ENCODE measurements at regions not wholly inside any gene's neighbourhood (a gene's known extent, or its start where the extent isn't known, plus 50 kb on each side); places are given as distances from the start of the nearest gene placed in this dataset.
A peak's percentile ranks its signal among the peaks of the same experiment; 100 is the strongest.

DNA sequence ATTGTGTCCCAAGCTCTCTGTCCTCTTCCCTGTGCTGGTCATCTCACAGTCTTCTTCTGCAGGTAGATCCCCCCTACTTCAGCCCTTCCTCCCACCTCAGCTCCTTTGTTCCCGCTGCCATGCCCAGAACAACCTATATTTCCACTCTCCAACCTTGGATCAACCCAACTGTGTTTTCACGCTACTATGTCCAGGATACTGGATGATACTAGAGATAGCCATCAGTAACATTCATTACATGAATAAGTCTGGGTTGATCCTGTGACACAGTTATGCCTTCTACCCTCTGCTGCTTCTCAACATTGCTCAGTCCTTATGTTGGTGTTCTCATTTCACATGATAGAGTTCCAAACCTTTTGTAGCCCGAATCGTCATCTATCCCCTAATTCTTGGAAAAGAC lies 286.4 kb downstream of the ZEB1 start:
- Histone ChIP-seq H3K27me3 (ENCODE audit: low read length) (no peaks in the 10 kb centered on the region), H3F3A (ENCODE audit: low read length, unreplicated experiment) (no peaks in the 10 kb centered on the region), H3K4me3 (ENCODE audit: low read length) (no peak overlapping the region), H3K9me2 (replicated peaks; ENCODE audit: low read length) (no peaks in the 10 kb centered on the region), H2AFZ (ENCODE audit: low read length) (no peak overlapping the region), H3K4me2 (ENCODE audit: low read length) (no peak overlapping the region), H3K27ac (ENCODE audit: low read length) (no peak overlapping the region), H3K9me3 (ENCODE audit: low read length) (no peaks in the 10 kb centered on the region), H3K36me3 (ENCODE audit: low read depth, low read length) (no peaks in the 10 kb centered on the region), H3K79me2 (ENCODE audit: low read length) (no peaks in the 10 kb centered on the region), H3K4me1 (ENCODE audit: insufficient read depth, low read length) (peaks cover 6% of the 10 kb centered on the region; the same call in 1 of the 2 replicates), H3K9ac (ENCODE audit: low read length) (no peak overlapping the region), H4K20me1 (ENCODE audit: low read length) (no peaks in the 10 kb centered on the region)
- no TSS peak for BruUV-seq (replicated peaks)
- TF ChIP-seq EZH2 (IDR thresholded peaks at IDR 0.05; ENCODE audit: low read length, unreplicated experiment) (no peak), EZH2phosphoT487 (IDR thresholded peaks at IDR 0.05; ENCODE audit: borderline replicate concordance, low read length) (no peak), CTCF (conservative IDR thresholded peaks at IDR 0.05; ENCODE audit: low read depth, low read length) (no peak)
- CTCF ChIA-PET, result no interaction called here
- no peak for ATAC-seq
- POLR2A ChIA-PET (ENCODE audit: unreplicated experiment), result no interaction called here
- no peak for DNase-seq
- intact Hi-C loops (cut with micrococcal nuclease), result no loop called here

GRCh38 chr10:31604646-31605170 lies 285.7 kb downstream of the ZEB1 start:
- ChIA-PET CTCF (no interaction called here), POLR2A (ENCODE audit: unreplicated experiment) (no interaction called here)
- H3K4me3 ChIP-seq (ENCODE audit: low read length), result no peak overlapping the region
- H3K79me2 ChIP-seq (ENCODE audit: low read length), result no peaks in the 10 kb centered on the region
- no peaks in the 10 kb centered on the region for H3K27me3 ChIP-seq (ENCODE audit: low read length)
- no peaks in the 10 kb centered on the region for H3K9me2 ChIP-seq (replicated peaks; ENCODE audit: low read length)
- H3K27ac ChIP-seq (ENCODE audit: low read length), result no peak overlapping the region
- intact Hi-C loops (cut with micrococcal nuclease), result no loop called here
- no peaks in the 10 kb centered on the region for H3K36me3 ChIP-seq (ENCODE audit: low read depth, low read length)
- no peaks in the 10 kb centered on the region for H4K20me1 ChIP-seq (ENCODE audit: low read length)
- ATAC-seq, result no peak
- no peak overlapping the region for H2AFZ ChIP-seq (ENCODE audit: low read length)
- no peak overlapping the region for H3K9ac ChIP-seq (ENCODE audit: low read length)
- no peaks in the 10 kb centered on the region for H3F3A ChIP-seq (ENCODE audit: low read length, unreplicated experiment)
- H3K4me2 ChIP-seq (ENCODE audit: low read length), result no peak overlapping the region
- no peak for DNase-seq
- H3K4me1 ChIP-seq (ENCODE audit: insufficient read depth, low read length), result peaks cover 6% of the 10 kb centered on the region; the same call in 1 of the 2 replicates
- TF ChIP-seq EZH2 (IDR thresholded peaks at IDR 0.05; ENCODE audit: low read length, unreplicated experiment) (no peak), EZH2phosphoT487 (IDR thresholded peaks at IDR 0.05; ENCODE audit: borderline replicate concordance, low read length) (no peak), CTCF (conservative IDR thresholded peaks at IDR 0.05; ENCODE audit: low read depth, low read length) (no peak)
- no TSS peak for BruUV-seq (replicated peaks)
- H3K9me3 ChIP-seq (ENCODE audit: low read length), result no peaks in the 10 kb centered on the region

GRCh38 chr10:31604096-31604495 lies 285.1 kb downstream of the ZEB1 start:
- Histone ChIP-seq H4K20me1 (ENCODE audit: low read length) (no peaks in the 10 kb centered on the region), H3F3A (ENCODE audit: low read length, unreplicated experiment) (no peaks in the 10 kb centered on the region), H3K9me2 (replicated peaks; ENCODE audit: low read length) (no peaks in the 10 kb centered on the region), H3K36me3 (ENCODE audit: low read depth, low read length) (no peaks in the 10 kb centered on the region), H3K4me2 (ENCODE audit: low read length) (peak overlapping the region; percentile 95), H3K27me3 (ENCODE audit: low read length) (no peaks in the 10 kb centered on the region), H3K27ac (ENCODE audit: low read length) (no peak overlapping the region), H3K9ac (ENCODE audit: low read length) (no peak overlapping the region), H3K4me1 (ENCODE audit: insufficient read depth, low read length) (peaks cover 6% of the 10 kb centered on the region; the same call in 1 of the 2 replicates), H3K9me3 (ENCODE audit: low read length) (no peaks in the 10 kb centered on the region), H3K4me3 (ENCODE audit: low read length) (peak overlapping the region; percentile 76; the same call in 1 of the 2 replicates), H3K79me2 (ENCODE audit: low read length) (no peaks in the 10 kb centered on the region), H2AFZ (ENCODE audit: low read length) (peak overlapping the region; percentile 87)
- ChIA-PET CTCF (no interaction called here), POLR2A (ENCODE audit: unreplicated experiment) (no interaction called here)
- ATAC-seq (no peak), DNase-seq (no peak)
- BruUV-seq (replicated peaks), result no TSS peak
- intact Hi-C loops (cut with micrococcal nuclease), result no loop called here
- TF ChIP-seq EZH2phosphoT487 (IDR thresholded peaks at IDR 0.05; ENCODE audit: borderline replicate concordance, low read length) (no peak), CTCF (conservative IDR thresholded peaks at IDR 0.05; ENCODE audit: low read depth, low read length) (no peak), EZH2 (IDR thresholded peaks at IDR 0.05; ENCODE audit: low read length, unreplicated experiment) (no peak)

Data from PC-3 (cell line).